NCI-H2029 (cell line): ENCODE measurements at regions not wholly inside any gene's neighbourhood (a gene's known extent, or its start where the extent isn't known, plus 50 kb on each side); places are given as distances from the start of the nearest gene placed in this dataset.
A peak's percentile ranks its signal among the peaks of the same experiment; 100 is the strongest.

Source experiments
- DNase-seq: peaks from one replicate; lab custom pipeline; 2025; lab: John Stamatoyannopoulos, UW

DNA sequence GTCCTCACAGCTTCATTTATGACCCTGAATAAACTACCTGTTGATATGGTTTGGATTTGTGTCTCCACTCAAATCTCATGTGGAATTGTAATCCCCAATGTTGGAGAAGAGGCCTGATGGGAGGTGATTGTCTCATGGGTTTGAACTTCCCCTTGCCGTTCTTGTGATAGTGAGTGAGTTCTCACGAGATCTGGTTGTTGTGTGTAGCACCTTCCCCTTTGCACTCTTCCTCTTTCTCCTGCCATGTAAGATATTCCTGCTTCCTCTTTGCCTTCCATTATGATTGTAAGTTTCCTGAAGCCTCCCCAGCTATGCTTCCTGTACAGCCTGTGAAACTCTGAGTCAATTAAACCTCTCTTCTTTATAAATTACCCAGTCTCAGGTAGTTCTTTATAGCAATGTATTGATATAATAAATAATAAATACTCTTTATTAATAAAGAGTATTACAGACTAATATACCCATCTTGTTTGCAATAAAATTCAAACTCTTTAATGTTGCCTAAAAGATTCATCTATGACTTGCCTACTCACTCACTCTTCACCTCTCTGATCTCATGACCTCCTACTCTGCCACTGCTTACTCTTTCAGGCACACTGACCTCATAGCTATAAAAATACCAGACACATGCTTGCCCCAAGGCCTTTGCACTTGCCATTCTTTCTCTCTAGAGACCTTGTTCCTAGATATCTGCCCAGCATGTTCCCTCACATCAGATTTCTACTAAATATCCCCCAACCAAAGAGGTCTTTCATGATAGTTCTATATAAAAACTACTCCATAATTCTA is 256.4 kb upstream of the MARCKS start:
- DNase-seq = no peak

DNA sequence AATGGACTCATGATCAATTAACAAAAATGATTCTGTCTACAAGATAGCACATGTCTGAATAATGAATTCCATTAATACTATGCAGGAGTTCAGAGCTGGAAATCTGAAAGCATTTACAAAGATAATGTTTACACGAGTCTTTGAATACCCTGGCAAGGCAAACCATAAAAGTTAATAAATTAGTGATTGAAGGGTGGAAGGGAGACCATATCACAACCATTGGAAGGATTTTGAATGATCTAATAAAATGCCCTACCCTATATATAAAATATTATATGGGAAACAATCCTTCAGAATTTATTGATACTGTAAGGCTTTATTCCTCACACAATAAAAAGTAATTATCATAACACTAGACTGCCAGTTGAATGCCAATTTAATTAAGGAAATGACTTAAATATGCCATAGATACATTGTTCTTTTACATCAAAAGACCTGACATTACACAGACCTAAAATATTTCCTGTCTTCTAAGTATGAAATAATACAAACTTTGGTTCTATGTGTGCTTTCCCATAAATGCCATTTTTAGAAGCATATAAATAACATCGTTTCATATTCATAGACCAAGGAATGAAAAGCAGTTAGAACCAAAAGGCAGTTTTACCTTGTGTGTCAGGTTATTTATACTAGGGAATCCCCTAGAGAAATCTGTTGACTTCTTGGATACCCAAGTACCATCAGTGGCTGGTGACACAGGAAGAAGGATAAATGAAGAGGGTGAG is 249.2 kb upstream of the MARCKS start:
- DNase-seq = no peak

DNA sequence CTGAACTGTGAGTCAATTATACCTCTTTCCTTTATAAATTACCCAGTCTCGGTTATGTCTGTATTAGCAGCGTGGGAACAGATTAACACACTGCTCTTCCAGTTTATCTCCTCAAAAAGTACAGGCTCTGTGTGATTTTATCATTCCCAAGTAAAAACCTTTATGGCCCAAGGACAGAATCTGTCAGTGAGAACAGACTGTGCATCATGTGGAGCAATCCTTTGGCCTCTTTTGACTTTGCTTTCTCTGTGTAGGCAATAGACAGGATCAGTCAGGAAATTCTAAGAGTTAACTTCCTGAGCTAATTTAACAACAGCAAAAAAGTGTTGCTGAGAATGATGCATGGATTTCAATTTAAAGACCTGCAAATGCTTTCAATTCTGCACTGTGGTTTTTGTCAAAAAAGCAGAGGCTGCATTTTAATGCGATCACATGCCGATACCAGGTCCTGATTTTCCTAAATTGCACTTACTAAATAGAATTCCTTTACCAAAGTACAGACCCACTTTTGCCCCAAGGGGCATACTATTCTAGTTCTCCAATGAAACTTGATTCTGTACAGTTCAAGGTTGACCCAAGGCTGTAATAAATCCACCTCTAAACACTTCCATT is 246.7 kb upstream of the MARCKS start:
- DNase-seq = no peak

DNA sequence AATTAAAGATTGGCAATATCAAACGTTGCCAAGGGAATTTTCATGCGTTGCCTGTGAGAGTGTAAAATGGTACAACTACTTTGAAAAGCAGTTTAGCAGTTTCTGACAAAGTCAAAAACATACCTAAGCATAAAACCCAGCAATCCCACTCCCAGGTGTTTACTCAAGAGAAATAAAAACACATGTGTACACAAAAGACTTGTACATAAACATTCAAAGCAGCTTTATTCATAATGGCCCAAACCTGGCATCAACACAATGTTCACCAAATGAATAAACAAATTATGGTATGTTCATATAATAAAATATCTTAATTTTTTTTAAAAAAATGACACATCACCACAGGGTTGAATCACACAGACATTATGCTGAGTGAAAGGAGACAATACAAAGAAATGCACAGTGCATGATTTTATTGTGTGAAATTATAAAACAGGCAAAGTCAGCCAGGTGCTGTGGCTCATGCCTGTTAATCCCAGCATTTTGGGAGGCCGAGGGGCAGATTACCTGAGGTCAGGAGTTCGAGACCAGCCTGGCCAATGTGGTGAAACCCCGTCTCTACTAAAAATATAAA is 240.4 kb upstream of the MARCKS start:
- DNase-seq = no peak

DNA sequence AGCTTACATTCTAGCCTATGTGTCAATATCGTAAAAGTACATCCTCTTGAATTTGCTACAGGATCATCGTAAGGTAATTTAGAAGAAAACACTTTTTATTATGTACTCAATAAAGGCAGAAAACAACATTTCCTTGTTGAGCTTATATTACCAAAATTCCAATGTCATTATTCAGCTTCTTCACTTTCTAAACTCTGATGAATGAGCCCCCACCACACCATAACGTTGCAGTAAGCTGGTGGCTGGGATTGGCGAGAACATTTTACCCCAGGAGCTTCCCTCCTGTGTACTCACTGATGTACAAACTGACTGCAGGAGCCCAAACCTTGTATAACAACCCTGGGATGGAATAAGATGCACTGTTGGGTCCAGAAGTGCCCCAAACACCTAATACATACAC is 238.1 kb upstream of the MARCKS start:
- no peak for DNase-seq

DNA sequence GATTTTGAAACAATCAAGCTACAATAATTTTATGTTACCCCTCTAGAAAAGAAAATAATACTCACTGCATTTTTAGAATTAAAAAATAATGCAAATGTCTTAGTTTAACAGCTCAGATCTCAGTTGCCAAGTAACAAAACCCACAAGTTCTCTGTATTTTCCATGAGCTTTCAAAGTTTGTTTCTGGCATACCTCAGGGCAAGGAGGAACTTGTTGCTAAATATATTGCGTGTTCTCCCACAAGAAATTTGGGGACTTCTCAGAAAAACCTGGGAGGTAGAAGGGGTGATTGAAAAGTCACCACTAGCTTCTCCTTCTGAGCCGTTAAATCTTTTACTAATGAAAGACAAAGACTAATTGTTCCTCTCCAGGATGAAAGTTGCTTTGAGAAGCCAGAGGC is 236.8 kb upstream of the MARCKS start:
- no peak for DNase-seq

DNA sequence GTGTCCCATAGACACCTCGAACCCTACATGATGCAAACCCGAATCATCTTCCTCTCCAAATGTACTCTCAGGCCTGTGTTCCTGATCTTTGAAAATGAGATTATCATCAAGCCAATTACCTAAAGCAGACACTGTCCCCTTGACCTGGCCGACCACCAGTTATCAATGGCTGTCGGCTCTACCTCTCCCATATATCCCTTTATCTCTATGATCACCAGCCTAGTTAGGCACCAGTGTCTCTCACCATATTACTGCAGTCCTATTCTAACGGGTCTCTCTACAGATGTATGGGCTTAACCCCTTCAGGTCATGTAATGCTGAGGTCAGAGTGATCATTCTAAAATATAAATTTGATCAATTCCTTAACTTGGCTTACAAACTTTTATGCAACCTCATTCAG is 234.9 kb upstream of the MARCKS start:
- no peak for DNase-seq

DNA sequence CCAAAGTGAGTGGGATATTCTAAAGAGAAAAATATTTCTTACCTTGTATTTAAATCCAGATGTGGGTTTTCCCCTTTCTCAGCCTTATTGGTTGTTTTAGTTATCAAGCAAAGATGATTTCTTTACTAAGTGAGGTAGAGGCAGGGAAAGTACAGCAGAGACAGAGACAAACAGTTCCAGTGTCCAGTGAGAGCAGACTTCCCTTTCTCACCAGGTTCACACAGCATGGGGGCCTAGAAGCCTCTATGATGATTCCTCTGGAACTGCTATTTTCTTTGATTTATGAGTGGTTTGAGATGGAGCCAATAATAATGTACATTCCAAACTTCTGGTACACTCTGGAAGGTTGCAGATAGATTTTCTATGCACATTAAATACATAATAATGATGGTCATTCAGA is 234.0 kb upstream of the MARCKS start:
- DNase-seq = no peak

DNA sequence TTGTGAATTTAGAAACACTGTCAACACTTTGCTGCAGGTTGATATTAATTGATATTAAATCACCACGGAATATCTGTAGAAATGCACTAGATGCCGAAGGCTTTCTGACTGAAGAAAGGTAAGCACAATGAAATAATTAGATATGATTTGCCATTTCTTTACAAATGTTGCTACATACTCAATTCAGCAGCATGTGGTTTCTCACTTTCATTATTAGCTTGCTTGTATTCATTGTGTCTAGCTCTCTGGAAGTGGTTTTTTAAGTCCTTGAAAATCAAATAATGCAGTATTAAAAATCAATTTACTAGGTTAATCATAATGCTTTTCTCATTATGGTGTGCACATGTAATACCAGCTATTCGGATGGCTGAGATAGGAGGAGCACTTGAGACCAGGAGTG is 231.3 kb upstream of the MARCKS start:
- no peak for DNase-seq

DNA sequence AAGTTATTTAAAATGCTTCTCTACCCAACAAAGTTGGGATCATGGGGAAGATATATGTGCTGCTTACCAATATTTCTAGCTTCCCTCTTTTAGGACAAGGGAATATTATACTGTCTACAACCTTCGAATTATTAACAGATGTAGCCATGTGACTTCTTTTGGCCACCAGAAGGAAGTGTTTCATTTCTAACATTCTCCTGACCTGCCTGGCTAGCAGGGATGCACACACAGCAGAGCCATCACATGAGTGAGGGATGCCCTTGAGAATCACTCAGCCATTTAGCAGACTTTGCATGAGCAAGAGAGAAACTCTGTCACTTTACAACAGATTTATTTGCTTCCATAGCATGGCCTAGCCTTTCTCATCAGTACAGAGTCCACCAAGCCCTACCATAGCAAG is 230.7 kb upstream of the MARCKS start:
- no peak for DNase-seq

DNA sequence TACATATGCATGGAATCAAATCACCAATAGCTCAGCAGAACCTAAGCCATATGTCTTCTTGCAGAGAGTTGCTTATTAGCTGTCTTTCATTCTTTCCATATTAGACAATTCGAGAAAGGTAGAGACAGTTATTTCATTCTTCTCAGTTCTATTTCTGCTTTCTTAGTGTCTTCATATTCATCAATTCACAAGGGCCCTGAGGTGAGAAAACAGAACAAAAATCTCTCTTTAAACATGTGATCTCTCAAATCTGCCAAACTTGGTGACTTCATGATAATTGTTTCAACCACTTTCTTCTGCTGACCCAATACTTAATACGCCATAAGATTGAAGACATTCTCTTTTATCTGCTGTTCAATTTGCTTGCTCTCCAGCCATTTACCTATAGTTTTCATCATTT is 229.7 kb upstream of the MARCKS start:
- DNase-seq = no peak

DNA sequence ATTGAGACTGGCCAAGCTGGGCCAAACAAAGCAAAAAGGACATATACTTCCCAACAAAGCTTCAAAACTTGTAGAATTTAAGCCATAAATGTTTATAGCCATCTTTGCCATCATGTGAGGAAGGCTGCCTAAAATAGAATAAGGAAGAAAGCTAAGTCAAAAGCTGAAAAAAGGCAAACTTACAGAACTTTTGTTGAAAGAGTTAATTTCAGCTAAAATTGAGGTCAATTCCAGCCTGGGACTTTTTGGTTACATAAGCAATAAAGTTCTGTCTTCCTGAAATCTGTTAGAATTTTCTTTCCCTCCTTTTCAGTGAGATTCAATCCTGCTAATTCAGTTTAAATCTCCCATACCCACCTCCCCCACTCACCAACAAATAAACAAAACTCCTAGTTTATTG is 227.9 kb upstream of the MARCKS start:
- no peak for DNase-seq

DNA sequence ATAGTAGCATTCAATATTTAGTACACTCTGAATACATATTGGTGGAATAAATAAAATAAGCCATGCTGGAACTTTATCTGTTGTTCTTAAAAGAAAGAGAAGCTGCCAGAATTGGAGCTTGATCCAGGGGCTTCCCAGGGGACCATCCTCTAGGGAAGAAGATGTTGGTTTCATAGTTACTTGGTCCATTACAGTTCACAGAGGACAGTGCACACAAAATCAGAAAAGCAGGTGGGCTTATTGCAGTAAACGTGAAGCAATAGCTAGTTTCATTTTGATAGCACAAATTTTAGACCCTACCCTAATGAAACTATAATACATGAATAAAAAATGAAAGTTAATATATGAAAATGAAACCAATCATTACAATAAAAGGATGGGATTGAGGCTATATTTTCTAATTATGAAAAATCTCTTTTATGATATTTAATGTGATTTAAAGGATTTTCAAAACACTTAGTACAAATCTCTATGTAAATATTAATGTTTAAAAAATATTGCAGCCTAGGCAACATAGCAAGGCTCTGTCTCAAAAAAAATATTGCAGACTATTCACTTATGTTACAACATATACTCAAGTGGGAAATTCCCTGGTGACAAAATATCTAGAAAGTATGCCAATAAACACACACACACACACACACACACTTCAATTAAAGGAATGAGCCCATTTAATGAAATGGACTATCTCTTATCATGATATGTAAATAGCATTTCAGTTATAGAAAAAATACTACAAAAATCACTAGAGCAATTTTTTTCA is 227.0 kb upstream of the MARCKS start:
- DNase-seq = peak; percentile 51

DNA sequence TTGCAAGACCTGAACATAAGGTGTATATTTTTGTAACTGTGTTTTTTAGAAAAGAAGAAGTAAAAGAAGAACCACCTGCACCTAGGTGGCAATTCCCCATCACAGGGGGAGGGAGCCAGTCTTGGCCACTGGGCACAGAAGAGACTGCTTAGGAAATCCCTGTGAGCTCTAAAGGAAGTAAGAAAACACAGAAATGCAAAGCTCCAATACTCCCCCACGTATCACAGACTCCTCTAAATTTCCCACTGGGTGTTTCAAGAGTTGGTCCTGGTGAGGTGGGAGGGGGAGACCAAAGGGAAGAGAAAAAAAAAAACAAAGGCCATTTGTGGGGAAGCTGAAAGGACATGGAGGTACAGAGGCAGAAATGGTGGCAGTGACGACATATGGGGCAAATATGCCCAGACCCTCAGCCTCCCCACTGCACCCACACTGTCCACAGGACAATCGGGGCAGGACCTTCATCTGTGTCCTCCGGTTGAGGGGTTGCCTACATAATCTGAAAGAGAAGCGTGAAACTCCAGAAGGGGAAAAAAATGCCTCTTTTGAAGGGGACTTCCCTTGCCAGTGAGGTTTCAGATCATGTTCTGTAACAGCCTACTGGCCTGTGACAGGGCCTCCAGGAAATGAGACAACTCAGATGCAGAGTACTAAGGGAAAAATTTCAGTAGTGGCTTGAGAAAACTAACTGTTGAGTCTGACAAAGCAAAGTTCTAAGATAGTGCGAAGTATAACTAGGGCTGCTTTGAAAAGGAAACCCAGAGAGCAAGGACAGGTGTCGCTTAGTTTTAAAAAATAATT is 226.2 kb upstream of the MARCKS start:
- DNase-seq = no peak

DNA sequence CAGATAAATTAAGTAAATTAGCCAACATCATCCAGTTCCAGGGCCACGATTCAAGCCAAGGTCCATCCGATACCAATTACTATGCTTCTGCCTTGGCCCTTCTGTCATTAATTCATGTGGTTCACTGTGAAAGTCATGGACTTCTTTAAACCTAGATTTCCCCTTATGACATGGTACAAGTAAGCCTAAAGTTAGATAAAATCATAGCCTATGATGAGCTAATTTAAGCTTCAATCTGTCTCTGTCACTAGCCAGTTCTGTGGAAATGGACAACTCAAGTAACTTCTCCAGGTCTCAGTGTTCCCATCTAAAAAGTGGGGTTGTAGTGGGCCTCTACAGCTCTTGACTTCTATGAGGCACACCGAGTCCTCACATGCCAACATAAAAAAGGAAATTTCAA is 225.5 kb upstream of the MARCKS start:
- DNase-seq = no peak

DNA sequence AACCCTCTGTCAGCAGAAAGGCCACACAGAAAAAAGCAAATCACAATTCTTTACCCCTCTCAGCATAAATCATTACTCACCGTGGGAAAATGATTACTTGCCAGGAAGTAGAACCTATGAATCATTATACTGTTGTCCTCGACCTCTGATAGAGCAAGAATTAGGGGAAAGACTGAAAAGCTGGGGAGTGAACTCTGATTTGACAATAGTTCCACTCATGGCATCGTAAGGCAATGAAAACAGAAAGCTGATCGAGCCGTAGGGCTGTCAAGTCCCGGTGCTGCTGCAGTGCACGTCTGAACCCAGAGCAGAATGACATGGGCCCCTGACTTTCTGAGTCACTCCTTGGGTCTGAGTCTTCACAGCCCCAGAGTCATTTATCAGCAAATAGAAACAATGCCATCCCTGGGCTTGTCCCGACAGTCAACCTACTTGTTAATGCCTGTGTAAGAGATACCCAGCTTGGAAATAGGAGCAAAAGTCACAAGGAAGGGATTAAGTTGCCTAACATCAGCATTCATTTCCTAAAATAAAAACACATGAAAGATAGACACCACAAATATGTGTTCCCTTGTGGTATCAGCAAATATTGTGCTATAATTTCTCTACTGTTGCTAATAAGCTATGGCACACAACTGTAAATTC is 224.8 kb upstream of the MARCKS start:
- DNase-seq = no peak

DNA sequence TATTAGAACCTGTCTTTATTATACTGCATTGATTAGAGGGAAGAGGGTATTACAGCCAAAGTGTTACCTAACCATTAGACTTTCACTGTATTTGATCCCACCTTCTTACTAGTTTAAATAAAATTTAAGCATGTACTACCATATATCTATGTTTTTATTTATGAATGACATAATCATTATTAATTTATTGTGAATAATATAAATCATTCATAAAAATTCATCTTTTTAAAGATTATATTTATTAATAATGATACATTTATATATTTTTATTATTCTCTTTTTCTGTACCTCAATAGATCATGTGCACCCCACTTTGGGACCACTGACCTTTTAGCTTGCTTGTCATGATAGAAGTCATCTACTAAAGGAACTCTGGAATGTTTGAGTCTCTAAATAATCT is 223.5 kb upstream of the MARCKS start:
- DNase-seq = no peak

DNA sequence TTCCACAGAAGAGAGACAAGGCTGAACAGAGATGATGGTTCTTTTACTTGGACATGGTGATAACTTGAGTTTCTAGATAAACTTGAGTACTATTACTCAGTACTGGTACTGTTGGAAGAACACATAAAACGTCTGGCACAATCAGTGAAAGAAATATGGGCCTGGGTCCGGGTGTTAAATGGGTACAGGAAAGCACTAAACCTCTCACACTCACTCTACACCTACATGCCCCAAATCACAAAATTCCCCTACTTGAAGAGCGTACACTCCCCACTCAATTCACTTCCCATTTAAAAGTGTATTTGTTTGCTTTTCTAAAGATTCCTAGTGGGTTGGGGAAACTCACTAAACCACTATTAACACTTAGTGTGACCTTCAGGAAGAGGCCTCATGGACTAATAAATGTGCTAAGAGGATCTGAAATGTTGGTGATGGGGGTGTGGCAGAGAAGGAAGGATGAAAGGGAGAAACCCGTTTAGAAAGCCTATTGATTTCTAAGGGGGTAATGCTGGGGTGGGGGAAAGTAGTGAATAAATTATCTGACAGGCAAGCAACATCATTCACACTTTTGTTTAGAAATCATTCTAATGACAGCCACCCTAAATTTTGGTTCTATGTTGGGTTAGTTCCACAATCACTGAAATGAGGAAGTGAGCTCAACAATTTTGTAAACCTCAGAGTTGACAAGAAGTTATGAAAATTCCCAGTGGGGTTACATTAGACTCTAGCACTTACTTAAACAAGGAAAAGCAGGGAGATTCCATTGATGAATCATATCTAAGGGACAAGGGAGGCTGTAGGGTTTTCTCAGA is 222.6 kb upstream of the MARCKS start:
- no peak for DNase-seq

DNA sequence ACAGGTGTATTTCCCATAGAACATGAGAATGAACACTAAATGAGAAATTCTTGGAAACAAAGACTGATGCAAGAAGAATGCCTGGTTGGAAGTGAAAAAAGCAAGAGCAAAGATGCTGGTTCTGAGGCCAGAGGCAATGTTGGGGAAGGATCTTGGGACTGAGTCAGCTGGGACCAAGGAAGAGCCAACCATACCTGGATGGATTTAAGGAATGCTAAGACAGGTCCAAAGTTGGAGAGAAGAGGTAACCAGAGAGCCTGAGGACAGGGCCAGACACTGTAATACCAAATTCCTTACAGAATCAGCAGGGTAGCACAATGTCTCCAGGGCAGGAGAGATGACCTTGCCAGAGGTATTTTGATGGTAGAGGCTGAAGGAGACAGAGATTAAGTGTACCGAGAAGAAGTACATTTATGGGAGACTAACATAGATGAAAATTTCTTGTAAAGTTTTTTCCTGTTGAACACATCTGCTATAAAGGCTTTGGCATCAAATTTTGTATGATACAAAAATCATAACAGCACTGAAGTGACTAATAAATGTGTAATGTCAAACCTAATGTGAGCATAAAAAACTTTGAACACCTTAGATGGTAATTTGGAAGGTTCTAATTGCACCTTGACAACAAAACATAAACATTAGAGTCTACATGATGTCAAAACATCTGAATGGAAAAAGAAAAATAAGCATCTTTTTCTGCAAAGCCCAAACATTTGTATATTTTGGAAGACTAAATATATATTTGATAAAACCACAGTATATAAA is 221.7 kb upstream of the MARCKS start:
- DNase-seq = no peak
